HepG2 (cell line): ENCODE measurements at regions not wholly inside any gene's neighbourhood (a gene's known extent, or its start where the extent isn't known, plus 50 kb on each side); places are given as distances from the start of the nearest gene placed in this dataset.

Experiments used
- ASH2L ChIP-seq: fragments of 300-600, 200-600 bp; sonication (generic); IDR thresholded peaks from 2 replicates; pipeline ENCODE4 v1.7.0; 2017; ENCODE audit warnings: low read depth, mild to moderate bottlenecking, moderate library complexity, mixed read lengths, low read length; ENCODE audit not compliant: insufficient read length
- ATF2 ChIP-seq: sonication (generic); formaldehyde crosslinking; IDR thresholded peaks from 2 replicates; pipeline ENCODE4 v1.4.0; 2020; ENCODE audit warnings: missing genetic modification reagents
- ATM ChIP-seq: fragments of 450-650 bp; IDR thresholded peaks from 2 replicates; pipeline ENCODE4 v1.7.1; 2017; ENCODE audit warnings: mild to moderate bottlenecking, borderline replicate concordance
- NR2C2 ChIP-seq: sonication (generic); formaldehyde crosslinking; IDR thresholded peaks from 2 replicates; pipeline ENCODE4 v1.4.0; 2020; ENCODE audit warnings: missing genetic modification reagents, mild to moderate bottlenecking, moderate library complexity, borderline replicate concordance
- PLRG1 ChIP-seq: fragments of 450-650 bp; conservative IDR thresholded peaks from 2 replicates; pipeline ENCODE4 v1.6.1; 2016
- RFX5 ChIP-seq: IDR thresholded peaks from 2 replicates; pipeline ENCODE4 v1.6.1; 2011; ENCODE audit warnings: low read depth, low read length, improper control_type of control experiment
- SRF ChIP-seq: IDR thresholded peaks from 2 replicates; pipeline ENCODE4 v1.6.1; 2011; ENCODE audit warnings: mild to moderate bottlenecking, low read depth, low read length, moderate library complexity
- TMF1 ChIP-seq: sonication (generic); formaldehyde crosslinking; IDR thresholded peaks from 2 replicates; pipeline ENCODE4 v1.8.1; 2022; ENCODE audit warnings: low read depth, missing genetic modification reagents
- ZBTB33 ChIP-seq: sonication (generic); formaldehyde crosslinking; IDR thresholded peaks from 2 replicates; pipeline ENCODE4 v1.4.0; 2020; ENCODE audit warnings: missing genetic modification reagents
- ZNF484 ChIP-seq: sonication (generic); formaldehyde crosslinking; IDR thresholded peaks from 2 replicates; pipeline ENCODE4 v1.5.1; 2020; ENCODE audit warnings: mild to moderate bottlenecking, low read depth, missing genetic modification reagents, borderline replicate concordance
- ZNF564 ChIP-seq: sonication (generic); formaldehyde crosslinking; IDR thresholded peaks from 2 replicates; pipeline ENCODE4 v1.8.1; 2023; ENCODE audit warnings: mild to moderate bottlenecking, missing genetic modification reagents
- ZNF639 ChIP-seq: conservative IDR thresholded peaks from 2 replicates; pipeline ENCODE4 v1.6.1; 2018; ENCODE audit warnings: missing genetic modification reagents
- ZSCAN29 ChIP-seq: sonication (generic); formaldehyde crosslinking; conservative IDR thresholded peaks from 2 replicates; pipeline ENCODE4 v1.4.0; 2020; ENCODE audit warnings: mild to moderate bottlenecking, missing genetic modification reagents
- ZUFSP ChIP-seq: sonication (generic); formaldehyde crosslinking; IDR thresholded peaks from 2 replicates; pipeline ENCODE4 v1.9.0; 2021; ENCODE audit warnings: missing genetic modification reagents, mild to moderate bottlenecking, borderline replicate concordance

GRCh38 chr5:133876266-133876665 is 92.2 kb downstream of the C5orf15 start:
- TF ChIP-seq ZSCAN29 = no peak
- TF ChIP-seq ZNF484 = no peak
- no peak for TF ChIP-seq ASH2L
- no peak for TF ChIP-seq ZNF639 (CRISPR knock-in tag)
- no peak for TF ChIP-seq PLRG1
- TF ChIP-seq ZNF564 (CRISPR knock-in tag) = no peak
- no peak for TF ChIP-seq ATF2 (CRISPR knock-in tag)
- no peak for TF ChIP-seq ATM
- TF ChIP-seq ZBTB33 (CRISPR knock-in tag) = no peak
- TF ChIP-seq ZUFSP (CRISPR knock-in tag) = no peak
- no peak for TF ChIP-seq TMF1 (CRISPR knock-in tag)
- no peak for TF ChIP-seq NR2C2 (CRISPR knock-in tag)
- no peak for TF ChIP-seq SRF
- TF ChIP-seq RFX5 = no peak
